Smooth muscle cell (in vitro differentiated cells): ENCODE measurements at regions not wholly inside any gene's neighbourhood (a gene's known extent, or its start where the extent isn't known, plus 50 kb on each side); places are given as distances from the start of the nearest gene placed in this dataset.

Source experiments
- DNase-seq: peaks from one replicate; lab custom pipeline; 2025; ENCODE audit not compliant: unreplicated experiment; lab: John Stamatoyannopoulos, UW
- H2AFZ ChIP-seq: fragments of 200-600 bp; sonication (generic); 2 replicates; pipeline ENCODE4 v1.6.0; 2016; ENCODE audit warnings: antibody characterized with exemption, low read depth, mild to moderate bottlenecking
- H3F3A ChIP-seq: fragments of 200-600 bp; sonication (generic); 2 replicates; pipeline ENCODE4 v1.6.0; 2017; ENCODE audit warnings: antibody characterized with exemption, low read depth
- H3K27ac ChIP-seq: fragments of 200-600 bp; sonication (generic); 2 replicates; pipeline ENCODE4 v1.5.1; 2016; ENCODE audit warnings: low read depth, mild to moderate bottlenecking
- H3K27me3 ChIP-seq: fragments of 200-600 bp; sonication (generic); 2 replicates; pipeline ENCODE4 v1.6.1; 2016; ENCODE audit warnings: low read depth, mild to moderate bottlenecking
- H3K36me3 ChIP-seq: fragments of 200-600 bp; sonication (generic); 2 replicates; pipeline ENCODE4 v1.5.1; 2016; ENCODE audit warnings: low read depth
- H3K4me1 ChIP-seq: fragments of 200-600 bp; sonication (generic); 2 replicates; pipeline ENCODE4 v1.5.1; 2016; ENCODE audit warnings: low read depth
- H3K4me2 ChIP-seq: fragments of 200-600 bp; sonication (generic); 2 replicates; pipeline ENCODE4 v1.6.0; 2016; ENCODE audit warnings: mild to moderate bottlenecking
- H3K4me3 ChIP-seq: fragments of 200-600 bp; sonication (generic); 2 replicates; pipeline ENCODE4 v1.5.1; 2016; ENCODE audit warnings: mild to moderate bottlenecking
- H3K79me2 ChIP-seq: fragments of 200-600 bp; sonication (generic); 2 replicates; pipeline ENCODE4 v1.6.0; 2016; ENCODE audit warnings: low read depth, mild to moderate bottlenecking
- H3K9ac ChIP-seq: fragments of 200-600 bp; sonication (generic); 2 replicates; pipeline ENCODE4 v1.6.0; 2016; ENCODE audit warnings: low read depth
- H3K9me3 ChIP-seq: fragments of 200-600 bp; sonication (generic); replicated peaks from 2 replicates; pipeline ENCODE4 v1.5.1; 2016; ENCODE audit warnings: low read depth
- H4K20me1 ChIP-seq: fragments of 200-600 bp; sonication (generic); 2 replicates; pipeline ENCODE4 v1.6.0; 2016; ENCODE audit warnings: low read depth
- CTCF ChIP-seq: fragments of 200-600 bp; sonication (generic); IDR thresholded peaks from 2 replicates; pipeline ENCODE4 v1.5.1; 2017; ENCODE audit warnings: borderline replicate concordance, mild to moderate bottlenecking, antibody characterized with exemption; ENCODE audit not compliant: insufficient read depth, poor library complexity, severe bottlenecking
- WGBS: methylation state at CpG from one replicate; pipeline ENCODE4 v1.1.7; 2016; ENCODE audit warnings: low lambda C conversion rate; 5-methylcytosine and 5-hydroxymethylcytosine counted together

DNA sequence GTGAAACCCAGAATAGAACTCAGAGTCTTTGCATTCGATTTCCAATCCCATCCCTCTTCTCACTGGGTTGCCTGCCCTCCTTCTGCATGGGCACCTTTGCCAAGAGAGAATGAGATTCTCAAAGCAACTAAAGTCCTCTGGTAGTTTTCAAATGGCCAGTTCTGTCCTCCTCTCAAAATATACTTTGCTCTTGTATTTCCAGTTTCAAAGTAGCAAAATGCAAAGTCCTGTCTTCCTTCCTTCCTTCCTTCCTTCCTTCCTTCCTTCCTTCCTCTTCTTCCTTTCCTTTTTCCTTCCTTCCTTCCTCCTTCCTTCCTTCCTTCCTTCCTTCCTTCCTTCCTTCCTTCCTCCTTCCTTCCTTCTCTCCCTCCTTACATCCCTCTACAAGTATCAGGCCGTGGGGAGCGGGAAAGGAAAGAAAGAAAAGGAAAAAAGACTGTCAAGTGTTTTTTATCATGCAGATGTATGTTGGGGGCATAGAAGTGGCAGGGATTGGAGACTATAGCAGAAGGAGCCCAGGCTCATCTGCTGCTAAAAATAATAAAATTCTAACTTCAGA, 265.2 kb downstream of the CD83 start:
- H2AFZ ChIP-seq: no peak overlapping the region
- no peak overlapping the region for H3K9ac ChIP-seq
- peaks cover 41% of the 10 kb centered on the region for H3K27me3 ChIP-seq
- peaks cover 50% of the 10 kb centered on the region for H3K4me1 ChIP-seq
- 94% methylated on average over 1 of the region's 3 CpGs for WGBS
- no peak overlapping the region for H3K4me2 ChIP-seq
- no peak for DNase-seq
- no peaks in the 10 kb centered on the region for H3K36me3 ChIP-seq
- no peaks in the 10 kb centered on the region for H4K20me1 ChIP-seq
- TF ChIP-seq CTCF: no peak
- H3F3A ChIP-seq: no peaks in the 10 kb centered on the region
- no peak overlapping the region for H3K4me3 ChIP-seq
- H3K27ac ChIP-seq: no peak overlapping the region
- H3K79me2 ChIP-seq: no peaks in the 10 kb centered on the region
- H3K9me3 ChIP-seq: no peaks in the 10 kb centered on the region

DNA sequence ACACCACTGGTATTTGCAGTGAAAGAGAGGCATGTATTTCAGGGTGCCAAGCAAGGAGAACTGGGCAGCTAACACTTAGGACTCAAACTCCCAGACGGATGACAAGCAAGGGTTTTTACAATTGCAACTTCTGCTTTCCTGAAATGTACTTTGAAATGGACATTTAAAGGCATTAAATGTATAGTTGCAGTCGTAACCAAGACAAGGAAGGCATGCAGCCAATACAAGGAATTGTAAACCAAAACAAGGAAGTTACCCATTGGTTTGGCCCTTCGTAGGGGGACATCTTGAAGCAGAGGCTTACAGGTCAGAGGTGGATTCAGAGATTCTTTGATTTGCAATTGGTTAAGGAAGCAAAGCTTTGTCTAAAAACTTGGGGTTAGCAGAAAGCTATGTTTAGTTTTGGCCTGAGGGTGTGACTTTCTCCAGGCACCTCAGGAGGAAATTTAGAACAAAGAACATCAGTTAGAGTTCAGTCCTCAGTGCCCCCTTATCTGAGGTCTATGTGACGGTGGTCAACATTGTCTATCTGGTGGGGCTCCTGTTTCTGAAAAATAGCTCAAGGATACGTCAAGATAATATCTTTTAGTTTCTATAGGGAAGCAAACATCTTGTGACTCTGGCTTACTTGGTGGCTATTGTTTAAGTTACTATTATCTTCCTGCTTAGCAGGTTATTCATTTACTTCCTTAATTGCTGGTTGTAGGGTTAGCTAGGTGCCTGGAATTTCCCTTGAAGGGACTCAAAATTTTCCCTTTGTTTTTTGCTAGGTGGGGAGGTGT, 266.0 kb downstream of the CD83 start:
- no peak overlapping the region for H2AFZ ChIP-seq
- TF ChIP-seq CTCF: no peak

DNA sequence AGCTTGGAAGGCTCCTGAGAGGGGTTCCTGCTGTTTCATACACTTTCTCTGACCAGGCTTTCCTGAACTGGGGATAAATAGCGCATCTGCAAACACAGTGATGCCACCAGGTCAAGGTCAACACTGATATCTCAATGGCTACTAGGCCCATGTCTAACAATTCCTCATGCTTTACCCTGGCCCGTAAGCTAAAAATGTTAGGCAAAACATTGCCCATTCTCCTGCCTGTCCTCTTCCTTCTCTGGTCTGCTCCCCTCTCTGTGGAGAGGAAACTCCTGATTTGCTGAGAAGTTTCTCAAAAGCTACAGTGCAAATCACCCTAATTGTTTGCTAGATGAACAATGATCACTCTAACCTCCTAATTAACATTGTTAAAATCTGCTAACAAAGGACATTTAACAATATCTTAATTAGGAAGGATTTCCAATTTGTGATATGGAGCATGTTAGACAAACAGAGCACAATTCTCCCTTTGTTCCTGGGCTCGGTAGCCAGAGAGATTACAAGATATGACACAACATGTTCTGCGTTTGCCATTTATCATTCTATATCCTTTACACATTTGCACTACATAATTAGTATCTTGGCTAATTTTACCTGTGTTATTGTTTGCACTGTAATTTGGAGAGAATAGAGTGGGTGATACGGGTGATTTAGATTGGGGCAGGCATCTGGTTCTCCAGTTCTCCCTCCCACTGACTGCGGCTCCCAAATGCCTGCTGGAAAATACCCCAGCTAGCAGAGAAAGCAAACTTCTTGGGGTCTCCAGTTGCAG, 266.8 kb downstream of the CD83 start:
- Histone ChIP-seq H2AFZ (no peak overlapping the region), H3K79me2 (no peaks in the 10 kb centered on the region), H3K27me3 (peaks cover 37% of the 10 kb centered on the region), H3K9ac (no peak overlapping the region), H3K4me2 (no peak overlapping the region), H3K4me1 (peaks cover 47% of the 10 kb centered on the region), H3K36me3 (no peaks in the 10 kb centered on the region), H3K27ac (no peak overlapping the region), H3K4me3 (no peak overlapping the region), H3F3A (no peaks in the 10 kb centered on the region), H4K20me1 (no peaks in the 10 kb centered on the region), H3K9me3 (no peaks in the 10 kb centered on the region)
- DNase-seq: no peak
- WGBS: 66% methylated on average over 6 of the region's 6 CpGs
- TF ChIP-seq CTCF: no peak

More for the DNA sequence above, 266.0 kb downstream of the CD83 start:
- Histone ChIP-seq H3K4me1 (peaks cover 50% of the 10 kb centered on the region), H4K20me1 (no peaks in the 10 kb centered on the region), H3K4me3 (no peak overlapping the region), H3K9me3 (no peaks in the 10 kb centered on the region), H3K36me3 (no peaks in the 10 kb centered on the region), H3K79me2 (no peaks in the 10 kb centered on the region), H3K9ac (no peak overlapping the region), H3K4me2 (no peak overlapping the region), H3F3A (no peaks in the 10 kb centered on the region), H3K27me3 (peaks cover 41% of the 10 kb centered on the region), H3K27ac (no peak overlapping the region)
- DNase-seq: no peak
- WGBS: 80% methylated on average over 5 of the region's 5 CpGs
